IMR-90 (cell line): ENCODE measurements at regions not wholly inside any gene's neighbourhood (a gene's known extent, or its start where the extent isn't known, plus 50 kb on each side); places are given as distances from the start of the nearest gene placed in this dataset.

Source experiments
- ATAC-seq: fragments of 200-7000 bp; cut with Tn5 transposase; 2 replicates; pipeline ENCODE4 v1.9.1; 2020; ENCODE audit warnings: low read depth, mild to moderate bottlenecking, moderate library complexity
- BruUV-seq: library from RNA; stranded (reverse); fragments of 400-500 nt; replicated peaks from 2 replicates; lab custom pipeline; 2021; lab: Mats Ljungman, UMichigan
- CTCF ChIA-PET: fragments of 300-600 bp; formaldehyde crosslinking; extraction: SDS; loops from one replicate; lab custom pipeline; 2021; ENCODE audit warnings: antibody characterized with exemption; lab: Yijun Ruan, JAX
- POLR2A ChIA-PET: fragments of 300-600 bp; sonication (Branson Sonifier 250); formaldehyde crosslinking; loops from one replicate; lab custom pipeline; 2022; ENCODE audit warnings: antibody characterized with exemption; ENCODE audit not compliant: unreplicated experiment; lab: Charles Lee
- DNase-seq: peaks from one replicate; pipeline ENCODE4 v3.0.0; 2013
- H2AFZ ChIP-seq: replicated peaks from 2 replicates; pipeline ENCODE3; 2013; ENCODE audit warnings: low read length, mild to moderate bottlenecking; ENCODE audit not compliant: poor library complexity
- H2AK5ac ChIP-seq: 2 replicates; pipeline ENCODE4 v1.6.1; 2013; ENCODE audit warnings: low read depth, low read length, inconsistent platforms
- H2AK9ac ChIP-seq: replicated peaks from 2 replicates; pipeline ENCODE3; 2013; ENCODE audit warnings: mild to moderate bottlenecking, low read depth, low read length, moderate library complexity; ENCODE audit not compliant: poor library complexity
- H2BK120ac ChIP-seq: 2 replicates; pipeline ENCODE4 v1.6.1; 2013; ENCODE audit warnings: low read depth, low read length, inconsistent platforms
- H2BK15ac ChIP-seq: 3 replicates; pipeline ENCODE4 v1.6.1; 2013; ENCODE audit warnings: low read depth, low read length, inconsistent platforms
- H2BK20ac ChIP-seq: 2 replicates; pipeline ENCODE4 v1.6.1; 2013; ENCODE audit warnings: low read depth, mild to moderate bottlenecking, inconsistent platforms, low read length, moderate library complexity
- H2BK5ac ChIP-seq: 2 replicates; pipeline ENCODE4 v1.6.1; 2013; ENCODE audit warnings: mild to moderate bottlenecking, low read depth, low read length, inconsistent platforms; ENCODE audit not compliant: poor library complexity, severe bottlenecking
- H3K14ac ChIP-seq: replicated peaks from 2 replicates; pipeline ENCODE4 v1.6.1; 2013; ENCODE audit warnings: low read depth, low read length, inconsistent platforms
- H3K18ac ChIP-seq: 2 replicates; pipeline ENCODE4 v1.6.1; 2013; ENCODE audit warnings: low read depth, low read length, control low read depth
- H3K23ac ChIP-seq: 2 replicates; pipeline ENCODE4 v1.6.1; 2013; ENCODE audit warnings: low read depth, low read length, inconsistent platforms
- H3K27ac ChIP-seq: 2 replicates; pipeline ENCODE4 v1.5.1; 2013; ENCODE audit warnings: mild to moderate bottlenecking, control low read depth, low read length; ENCODE audit not compliant: insufficient read depth
- H3K27me3 ChIP-seq: 2 replicates; pipeline ENCODE4 v1.6.1; 2013; ENCODE audit warnings: low read length; ENCODE audit not compliant: control insufficient read depth, insufficient read depth
- H3K36me3 ChIP-seq: 2 replicates; pipeline ENCODE4 v1.6.1; 2013; ENCODE audit warnings: low read length, mixed read lengths; ENCODE audit not compliant: control insufficient read depth, insufficient read depth
- H3K4ac ChIP-seq: 2 replicates; pipeline ENCODE4 v1.6.1; 2013; ENCODE audit warnings: low read depth, low read length, inconsistent platforms
- H3K4me1 ChIP-seq: 2 replicates; pipeline ENCODE4 v1.6.1; 2013; ENCODE audit warnings: low read length, mixed read lengths; ENCODE audit not compliant: control insufficient read depth, insufficient read depth
- H3K4me2 ChIP-seq: 2 replicates; pipeline ENCODE4 v1.6.1; 2013; ENCODE audit warnings: low read depth, mild to moderate bottlenecking, control low read depth, low read length, moderate library complexity
- H3K4me3 ChIP-seq: 2 replicates; pipeline ENCODE4 v1.5.1; 2013; ENCODE audit warnings: low read depth, mild to moderate bottlenecking, control low read depth, low read length, moderate library complexity; ENCODE audit not compliant: insufficient read depth
- H3K56ac ChIP-seq: 2 replicates; pipeline ENCODE4 v1.6.1; 2013; ENCODE audit warnings: low read length, inconsistent platforms; ENCODE audit not compliant: insufficient read depth; ENCODE audit errors: extremely low read depth
- H3K79me1 ChIP-seq, 2 experiments: 2 replicates each; pipeline ENCODE4 v1.6.1; 2013; ENCODE audit warnings: low read length in 2 of 2, inconsistent platforms in 1 of 2, low read depth in 1 of 2
- H3K9ac ChIP-seq: 2 replicates; pipeline ENCODE4 v1.6.1; 2013; ENCODE audit warnings: low read depth, low read length, control low read depth
- H3K9me1 ChIP-seq: 2 replicates; pipeline ENCODE4 v1.6.1; 2013; ENCODE audit warnings: low read length, inconsistent platforms; ENCODE audit not compliant: insufficient read depth
- H3K9me3 ChIP-seq: 2 replicates; pipeline ENCODE4 v1.6.1; 2013; ENCODE audit warnings: low read length; ENCODE audit not compliant: control insufficient read depth, insufficient read depth
- H4K20me1 ChIP-seq: 2 replicates; pipeline ENCODE4 v1.6.1; 2013; ENCODE audit warnings: low read length, inconsistent platforms; ENCODE audit not compliant: insufficient read depth
- H4K5ac ChIP-seq: 2 replicates; pipeline ENCODE4 v1.6.1; 2013; ENCODE audit warnings: mild to moderate bottlenecking, low read depth, low read length, control low read depth
- H4K8ac ChIP-seq, 2 experiments: 2 replicates each; pipeline ENCODE4 v1.6.1; 2013; ENCODE audit warnings: low read depth in 2 of 2, low read length in 2 of 2, control low read depth in 1 of 2, inconsistent platforms in 1 of 2
- H4K91ac ChIP-seq: 2 replicates; pipeline ENCODE4 v1.6.1; 2013; ENCODE audit warnings: low read depth, low read length, inconsistent platforms; ENCODE audit not compliant: insufficient read depth
- BHLHE40 ChIP-seq: fragments of 150-350 bp; IDR thresholded peaks from 2 replicates; pipeline ENCODE4 v1.6.1; 2016; ENCODE audit warnings: mild to moderate bottlenecking, low read depth, low read length
- CEBPB ChIP-seq: IDR thresholded peaks from 2 replicates; pipeline ENCODE4 v1.6.1; 2012; ENCODE audit warnings: low read depth, low read length, improper control_type of control experiment
- CTCF ChIP-seq: conservative IDR thresholded peaks from 2 replicates; pipeline ENCODE4 v1.5.1; 2012; ENCODE audit warnings: mild to moderate bottlenecking, low read depth, low read length, improper control_type of control experiment
- FOS ChIP-seq: fragments of 150-350 bp; IDR thresholded peaks from 2 replicates; pipeline ENCODE4 v1.6.1; 2016; ENCODE audit warnings: low read depth, low read length
- MAFK ChIP-seq: IDR thresholded peaks from 2 replicates; pipeline ENCODE4 v1.6.1; 2012; ENCODE audit warnings: low read depth, low read length, improper control_type of control experiment
- MAZ ChIP-seq: IDR thresholded peaks from 2 replicates; pipeline ENCODE4 v1.6.1; 2012; ENCODE audit warnings: low read depth, mild to moderate bottlenecking, low read length, improper control_type of control experiment, moderate library complexity, borderline replicate concordance
- MXI1 ChIP-seq: IDR thresholded peaks from 2 replicates; pipeline ENCODE4 v1.6.1; 2012; ENCODE audit warnings: low read depth, mild to moderate bottlenecking, low read length, moderate library complexity, borderline replicate concordance
- NFE2L2 ChIP-seq: fragments of 150-350 bp; IDR thresholded peaks from 2 replicates; pipeline ENCODE4 v1.6.1; 2016; ENCODE audit warnings: low read depth, mild to moderate bottlenecking, low read length
- RCOR1 ChIP-seq: IDR thresholded peaks from 2 replicates; pipeline ENCODE4 v1.6.1; 2012; ENCODE audit warnings: mild to moderate bottlenecking, low read length, improper control_type of control experiment; ENCODE audit not compliant: insufficient replicate concordance
- RFX5 ChIP-seq: IDR thresholded peaks from 2 replicates; pipeline ENCODE4 v1.8.0; 2012; ENCODE audit warnings: low read depth, mild to moderate bottlenecking, low read length, moderate library complexity
- SMC3 ChIP-seq: fragments of 150-350 bp; IDR thresholded peaks from 2 replicates; pipeline ENCODE4 v1.6.1; 2016; ENCODE audit warnings: low read depth, mild to moderate bottlenecking, antibody characterized with exemption, low read length, moderate library complexity
- USF2 ChIP-seq: fragments of 150-350 bp; IDR thresholded peaks from 2 replicates; pipeline ENCODE4 v1.6.1; 2017; ENCODE audit warnings: mild to moderate bottlenecking, antibody characterized with exemption, low read length, low read depth
- WGBS, 2 experiments: methylation state at CpG; one replicate each; pipeline versions ENCODE4 v1.1.5 to v1.1.7; 2013; ENCODE audit warnings: missing lambda C conversion rate in 2 of 2; ENCODE audit not compliant: insufficient read length in 1 of 2; ENCODE audit errors: extremely low coverage in 2 of 2; 5-methylcytosine and 5-hydroxymethylcytosine counted together
- dilution Hi-C: fragments of 300-500 bp; cut with HindIII; formaldehyde crosslinking; loops from one replicate; pipeline ENCODE4 v1.14.3; 2018; ENCODE audit warnings: low sequenced_read_pairs; ENCODE audit not compliant: unreplicated experiment
- in situ Hi-C: fragments of 300-500 bp; cut with MboI; formaldehyde crosslinking; loops from 3 replicates; pipeline ENCODE4 v1.14.3; 2019; ENCODE audit warnings: low sequenced_read_pairs, inconsistent platforms, mixed read lengths
- intact Hi-C: fragments of 100-400 bp; cut with micrococcal nuclease; formaldehyde crosslinking; loops from 2 replicates; pipeline ENCODE4 v1.10.0; 2022

GRCh38 chr1:60727552-60727951, 354.8 kb upstream of the NFIA start:
- no peak for ATAC-seq
- CTCF ChIA-PET = no interaction called here

More at GRCh38 chr1:60727552-60727951, 354.8 kb upstream of the NFIA start:
- Histone ChIP-seq H3K27ac (no peak overlapping the region), H3K14ac (no peak overlapping the region), H3K4ac (no peak overlapping the region), H3K23ac (no peak overlapping the region), H3K9me3 (peaks cover 2% of the 10 kb centered on the region), H4K91ac (no peak overlapping the region), H3K18ac (no peak overlapping the region), H4K8ac (no peak overlapping the region), H3K4me1 (no peaks in the 10 kb centered on the region), H3K27me3 (no peaks in the 10 kb centered on the region), H2AFZ (no peak overlapping the region), H3K4me2 (no peak overlapping the region), H2BK5ac (no peak overlapping the region), H4K20me1 (no peaks in the 10 kb centered on the region), H3K79me1 (no peaks in the 10 kb centered on the region), H3K4me3 (no peak overlapping the region), H3K9ac (no peak overlapping the region), H4K5ac (no peak overlapping the region), H3K56ac (no peak overlapping the region), H2AK9ac (no peak overlapping the region), H2BK20ac (no peak overlapping the region), H3K36me3 (no peaks in the 10 kb centered on the region), H2BK15ac (no peak overlapping the region), H3K9me1 (no peaks in the 10 kb centered on the region), H2AK5ac (no peak overlapping the region), H2BK120ac (no peak overlapping the region)
- no peak for TF ChIP-seq CTCF
- TF ChIP-seq FOS = no peak
- TF ChIP-seq USF2 = no peak
- no peak for TF ChIP-seq CEBPB
- TF ChIP-seq SMC3 = no peak
- TF ChIP-seq RCOR1 = no peak
- TF ChIP-seq BHLHE40 = no peak
- TF ChIP-seq MAZ = no peak
- TF ChIP-seq MAFK = no peak
- no peak for TF ChIP-seq RFX5
- TF ChIP-seq NFE2L2 = no peak
- TF ChIP-seq MXI1 = no peak
- BruUV-seq = no TSS peak
- intact Hi-C loops (no loop called here), in situ Hi-C loops (no loop called here), dilution Hi-C loops (no loop called here)
- POLR2A ChIA-PET = no interaction called here
- no CpG with 5 or more reads among the region's 1 CpG for WGBS, 2 experiments
- no peak for DNase-seq
